K562 (cell line): ENCODE measurements at regions not wholly inside any gene's neighbourhood (a gene's known extent, or its start where the extent isn't known, plus 50 kb on each side); places are given as distances from the start of the nearest gene placed in this dataset.

ENCODE experiments used
- ATAC-seq: fragments of 200-7000 bp; cut with Tn5 transposase; 3 replicates; pipeline ENCODE4 v1.9.1; 2020; ENCODE audit warnings: moderate library complexity
- BruUV-seq: library from RNA; stranded (reverse); fragments of 400-500 nt; replicated peaks from 2 replicates; lab custom pipeline; 2021; lab: Mats Ljungman, UMichigan
- CTCF ChIA-PET: fragments of 300-600 bp; formaldehyde crosslinking; extraction: SDS; loops from one replicate; lab custom pipeline; 2021; ENCODE audit warnings: low intra/inter-chr PET ratio; lab: Yijun Ruan, JAX
- POLR2A ChIA-PET: fragments of 300-600, 350-650 bp; sonication (Branson Sonifier 250); formaldehyde crosslinking; extraction: SDS; loops from one replicate; lab custom pipeline; 2021; ENCODE audit warnings: antibody characterized with exemption, inconsistent platforms; lab: Yijun Ruan, JAX
- DNase-seq, 4 experiments: peaks; one replicate each; pipeline versions ENCODE4 v3.0.0 to v3.0.0-alpha.2; 2011 to 2018; ENCODE audit warnings: low spot score in 3 of 4, mixed read lengths in 3 of 4; ENCODE audit errors: extremely low read depth in 1 of 4
- FAIRE-seq: peaks from 2 replicates; lab custom pipeline; 2011; peaks lifted over from hg19 to GRCh38; lab: Jason Lieb, UNC
- H2AFZ ChIP-seq: 2 replicates; pipeline ENCODE4 v1.6.0; 2011; ENCODE audit warnings: low read depth, low read length, control low read depth, inconsistent platforms
- H3K27ac ChIP-seq: fragments of 200-600 bp; 3 replicates; pipeline ENCODE4 v1.8.0; 2011; ENCODE audit warnings: low read depth, mild to moderate bottlenecking, control low read depth, inconsistent platforms, low read length, moderate library complexity, mixed read lengths; ENCODE audit errors: extremely low read depth
- H3K27me3 ChIP-seq, 2 experiments: fragments of 300-600 bp in 1 of 2; 2 replicates in 1 of 2; 3 replicates in 1 of 2; pipeline versions ENCODE4 v1.6.0 to v1.8.0; 2011; ENCODE audit warnings: inconsistent platforms in 2 of 2, low read length in 2 of 2, mild to moderate bottlenecking in 1 of 2, mixed read lengths in 1 of 2, moderate library complexity in 1 of 2; ENCODE audit not compliant: control insufficient read depth in 2 of 2, insufficient read depth in 2 of 2
- H3K36me3 ChIP-seq: fragments of 300-600 bp; 3 replicates; pipeline ENCODE4 v1.8.0; 2011; ENCODE audit warnings: mild to moderate bottlenecking, low read length, inconsistent platforms; ENCODE audit not compliant: control insufficient read depth, insufficient read depth
- H3K4me1 ChIP-seq, 2 experiments: fragments of 200-600 bp in 1 of 2; replicated peaks in 1 of 2; 2 replicates in 1 of 2; 3 replicates in 1 of 2; pipeline versions ENCODE4 v1.5.1 to v1.8.0; 2011; ENCODE audit warnings: inconsistent platforms in 2 of 2, low read length in 2 of 2, mild to moderate bottlenecking in 1 of 2, mixed read lengths in 1 of 2, moderate library complexity in 1 of 2; ENCODE audit not compliant: control insufficient read depth in 2 of 2, insufficient read depth in 2 of 2
- H3K4me2 ChIP-seq: 2 replicates; pipeline ENCODE4 v1.6.1; 2011; ENCODE audit warnings: low read length, control low read depth, inconsistent platforms, mixed read lengths; ENCODE audit not compliant: insufficient read depth
- H3K4me3 ChIP-seq: fragments of 200-600 bp; sonication (generic), shearing (Covaris generic); 2 replicates; pipeline ENCODE4 v1.5.1; 2016; ENCODE audit warnings: control low read depth, inconsistent platforms
- H3K79me2 ChIP-seq: fragments of 200-600 bp; 3 replicates; pipeline ENCODE4 v1.8.0; 2011; ENCODE audit warnings: low read length, inconsistent platforms; ENCODE audit not compliant: control insufficient read depth, insufficient read depth
- H3K9ac ChIP-seq, 2 experiments: 2 replicates each; pipeline versions ENCODE4 v1.6.0 to v1.6.1; 2011; ENCODE audit warnings: low read depth in 2 of 2, low read length in 2 of 2, control low read depth in 1 of 2, inconsistent platforms in 1 of 2, mild to moderate bottlenecking in 1 of 2, mixed read lengths in 1 of 2; ENCODE audit not compliant: insufficient read depth in 1 of 2
- H3K9me1 ChIP-seq: one replicate; pipeline ENCODE4 v1.6.0; 2011; ENCODE audit warnings: inconsistent platforms, mild to moderate bottlenecking, low read length, moderate library complexity; ENCODE audit not compliant: control insufficient read depth, insufficient read depth
- H3K9me3 ChIP-seq: replicated peaks from 2 replicates; pipeline ENCODE4 v1.5.1; 2011; ENCODE audit warnings: low read depth, low read length, inconsistent platforms; ENCODE audit not compliant: control insufficient read depth, insufficient read depth
- H4K20me1 ChIP-seq: replicated peaks from 2 replicates; pipeline ENCODE4 v1.6.1; 2011; ENCODE audit warnings: low read length, inconsistent platforms, mixed read lengths; ENCODE audit not compliant: control insufficient read depth, insufficient read depth
- CHCHD3 ChIP-seq: fragments of 250-450 bp; sonication (Bioruptor Pico); IDR thresholded peaks from 2 replicates; pipeline ENCODE4 v2.1.2; 2022; ENCODE audit warnings: mild to moderate bottlenecking
- ETS2 ChIP-seq: IDR thresholded peaks from 2 replicates; pipeline ENCODE4 v1.6.1; 2016; ENCODE audit warnings: borderline replicate concordance, missing genetic modification characterization, mild to moderate bottlenecking, moderate library complexity, missing compliant biosample characterization; ENCODE audit not compliant: poor library complexity, severe bottlenecking
- FOXA1 ChIP-seq: fragments of 450-650 bp; IDR thresholded peaks from 2 replicates; pipeline ENCODE4 v1.6.1; 2016; ENCODE audit warnings: mild to moderate bottlenecking, borderline replicate concordance
- IRF2 ChIP-seq: sonication (generic); formaldehyde crosslinking; IDR thresholded peaks from 2 replicates; pipeline ENCODE4 v1.8.1; 2022; ENCODE audit warnings: mild to moderate bottlenecking, missing genetic modification reagents
- SUPT5H ChIP-seq: fragments of 450-650 bp; IDR thresholded peaks from 2 replicates; pipeline ENCODE4 v1.6.1; 2016
- TAF1 ChIP-seq: IDR thresholded peaks from 2 replicates; pipeline ENCODE4 v1.6.1; 2011; ENCODE audit warnings: mild to moderate bottlenecking, low read length, moderate library complexity; ENCODE audit not compliant: insufficient read depth, control insufficient read depth, severe bottlenecking; ENCODE audit errors: extremely low read depth
- ZNF134 ChIP-seq: fragments of 250-450 bp; sonication (Bioruptor Pico); conservative IDR thresholded peaks from 2 replicates; pipeline ENCODE4 v1.4.0; 2020
- ZNF212 ChIP-seq: fragments of 450-650 bp; formaldehyde crosslinking; IDR thresholded peaks from 2 replicates; pipeline ENCODE4 v1.4.0; 2020; ENCODE audit warnings: mild to moderate bottlenecking
- ZNF79 ChIP-seq: fragments of 250-450 bp; sonication (Bioruptor Pico); IDR thresholded peaks from 2 replicates; pipeline ENCODE4 v1.4.0; 2020; ENCODE audit warnings: low read depth, mild to moderate bottlenecking, moderate library complexity
- WGBS: fragments of 100-300 bp; shearing (Covaris generic); methylation state at CpG from one replicate; pipeline ENCODE4 v1.1.6; 2016; ENCODE audit warnings: low coverage, mixed read lengths; ENCODE audit not compliant: insufficient coverage; ENCODE audit errors: missing lambda C conversion rate; 5-methylcytosine and 5-hydroxymethylcytosine counted together
- in situ Hi-C: fragments of 300-500 bp; cut with MboI; formaldehyde crosslinking; loops from 4 replicates; pipeline ENCODE4 v1.15.0; 2018; ENCODE audit warnings: inconsistent platforms, mixed read lengths
- intact Hi-C: fragments of 100-400 bp; cut with micrococcal nuclease; formaldehyde crosslinking; loops from 2 replicates; pipeline ENCODE4 v1.14.2; 2022

DNA sequence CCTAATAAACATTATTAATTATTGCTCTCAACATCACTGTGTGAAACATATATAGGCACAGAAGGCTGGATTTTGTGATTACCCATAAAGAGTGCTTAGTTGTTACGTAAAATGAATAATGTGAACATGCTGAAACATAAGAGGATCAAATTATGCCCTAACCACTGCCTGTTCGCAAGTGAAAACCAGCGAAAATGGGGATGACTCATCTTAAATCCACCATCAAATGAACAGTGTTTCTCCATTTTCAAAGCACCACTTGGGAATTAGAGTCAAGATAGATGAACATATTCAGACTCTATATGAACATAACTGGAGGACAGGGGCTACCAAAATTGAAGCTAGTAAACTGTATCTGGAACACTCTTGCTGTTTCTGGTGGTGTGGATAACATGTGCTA is 386.2 kb downstream of the HHIPL2 start:
- Histone ChIP-seq H3K4me3 (no peak overlapping the region), H3K9me3 (no peaks in the 10 kb centered on the region), H3K9me1 (no peaks in the 10 kb centered on the region), H3K4me2 (no peak overlapping the region), H4K20me1 (no peaks in the 10 kb centered on the region), H3K27ac (no peak overlapping the region), H3K36me3 (no peaks in the 10 kb centered on the region), H3K4me1 (no peaks in the 10 kb centered on the region), H2AFZ (no peak overlapping the region), H3K27me3 (no peaks in the 10 kb centered on the region), H3K9ac (no peak overlapping the region), H3K79me2 (no peaks in the 10 kb centered on the region)
- TF ChIP-seq ZNF212 (CRISPR knock-in tag) (no peak), CHCHD3 (CRISPR knock-in tag) (no peak), ZNF134 (CRISPR knock-in tag) (no peak), ETS2 (no peak), IRF2 (CRISPR knock-in tag) (no peak)
- ATAC-seq: no peak
- CTCF ChIA-PET: no interaction called here
- intact Hi-C loops (no loop called here), in situ Hi-C loops (no loop called here)
- no peak for FAIRE-seq
- no peak for DNase-seq
- 1% methylated on average over 3 of the region's 3 CpGs for WGBS
- BruUV-seq: no TSS peak
- POLR2A ChIA-PET: no interaction called here

DNA sequence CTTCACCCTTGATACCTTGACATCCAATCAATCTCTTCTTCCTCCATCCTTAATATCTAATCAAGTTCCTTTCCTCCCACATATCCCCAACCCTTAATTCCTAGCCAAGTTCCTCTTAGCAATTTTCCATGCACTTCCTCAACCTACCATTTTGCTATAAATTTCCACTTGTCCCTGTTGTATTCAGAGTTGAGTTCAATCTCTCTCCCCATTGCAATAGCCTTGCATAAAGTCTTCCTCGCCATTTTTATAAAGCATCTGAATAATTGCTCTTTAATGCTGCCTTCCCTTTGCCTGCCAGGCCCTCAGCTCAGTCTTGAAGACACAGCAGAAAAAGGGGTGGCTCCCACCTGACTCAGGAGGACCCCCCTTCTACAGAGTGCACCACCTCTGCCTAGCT is 390.3 kb downstream of the HHIPL2 start:
- Histone ChIP-seq H2AFZ (no peak overlapping the region), H4K20me1 (no peaks in the 10 kb centered on the region), H3K9me1 (no peaks in the 10 kb centered on the region), H3K4me1 (no peaks in the 10 kb centered on the region), H3K36me3 (no peaks in the 10 kb centered on the region), H3K4me3 (no peak overlapping the region), H3K27ac (no peak overlapping the region), H3K9me3 (no peaks in the 10 kb centered on the region), H3K27me3 (no peaks in the 10 kb centered on the region), H3K79me2 (no peaks in the 10 kb centered on the region), H3K4me2 (no peak overlapping the region), H3K9ac (no peak overlapping the region)
- TF ChIP-seq FOXA1 (no peak), SUPT5H (no peak), ZNF79 (CRISPR knock-in tag) (no peak), TAF1 (no peak)
- ATAC-seq (no peak), FAIRE-seq (no peak), DNase-seq (no peak)
- intact Hi-C loops: no loop called here
- BruUV-seq: no TSS peak
- WGBS: 0% methylated on average over 1 of the region's 1 CpG
- in situ Hi-C loops: no loop called here
- ChIA-PET POLR2A (interaction anchor here (1.0 kb wide), 1 partner anchor 13 kb away, joined by 3 read pairs; no protein-coding TSS in a partner anchor), CTCF (no interaction called here)
